NB4 (cell line): ENCODE measurements at regions not wholly inside any gene's neighbourhood (a gene's known extent, or its start where the extent isn't known, plus 50 kb on each side); places are given as distances from the start of the nearest gene placed in this dataset.

Experiments used
- DNase-seq: peaks from one replicate; pipeline ENCODE4 v3.0.0; 2010; ENCODE audit warnings: low read depth
- H3K4me3 ChIP-seq: one replicate; pipeline ENCODE4 v1.5.1; 2011; ENCODE audit warnings: mild to moderate bottlenecking, low read depth, low read length, moderate library complexity
- MYC ChIP-seq: IDR thresholded peaks from 2 replicates; pipeline ENCODE4 v1.6.1; 2011; ENCODE audit warnings: low read depth, low read length
- POLR2A ChIP-seq: IDR thresholded peaks from 2 replicates; pipeline ENCODE4 v1.6.1; 2011; ENCODE audit warnings: mild to moderate bottlenecking; ENCODE audit not compliant: insufficient read length; ENCODE audit errors: extremely low read depth
- TF ChIP-seq, protein P1 (sequence below): IDR thresholded peaks from 2 replicates; pipeline ENCODE4 v1.6.1; 2011; ENCODE audit warnings: low read depth, low read length
- TF ChIP-seq, protein P2 (sequence below): IDR thresholded peaks from one replicate; pipeline ENCODE4 v1.5.1; 2012; ENCODE audit warnings: low read depth, low read length

DNA sequence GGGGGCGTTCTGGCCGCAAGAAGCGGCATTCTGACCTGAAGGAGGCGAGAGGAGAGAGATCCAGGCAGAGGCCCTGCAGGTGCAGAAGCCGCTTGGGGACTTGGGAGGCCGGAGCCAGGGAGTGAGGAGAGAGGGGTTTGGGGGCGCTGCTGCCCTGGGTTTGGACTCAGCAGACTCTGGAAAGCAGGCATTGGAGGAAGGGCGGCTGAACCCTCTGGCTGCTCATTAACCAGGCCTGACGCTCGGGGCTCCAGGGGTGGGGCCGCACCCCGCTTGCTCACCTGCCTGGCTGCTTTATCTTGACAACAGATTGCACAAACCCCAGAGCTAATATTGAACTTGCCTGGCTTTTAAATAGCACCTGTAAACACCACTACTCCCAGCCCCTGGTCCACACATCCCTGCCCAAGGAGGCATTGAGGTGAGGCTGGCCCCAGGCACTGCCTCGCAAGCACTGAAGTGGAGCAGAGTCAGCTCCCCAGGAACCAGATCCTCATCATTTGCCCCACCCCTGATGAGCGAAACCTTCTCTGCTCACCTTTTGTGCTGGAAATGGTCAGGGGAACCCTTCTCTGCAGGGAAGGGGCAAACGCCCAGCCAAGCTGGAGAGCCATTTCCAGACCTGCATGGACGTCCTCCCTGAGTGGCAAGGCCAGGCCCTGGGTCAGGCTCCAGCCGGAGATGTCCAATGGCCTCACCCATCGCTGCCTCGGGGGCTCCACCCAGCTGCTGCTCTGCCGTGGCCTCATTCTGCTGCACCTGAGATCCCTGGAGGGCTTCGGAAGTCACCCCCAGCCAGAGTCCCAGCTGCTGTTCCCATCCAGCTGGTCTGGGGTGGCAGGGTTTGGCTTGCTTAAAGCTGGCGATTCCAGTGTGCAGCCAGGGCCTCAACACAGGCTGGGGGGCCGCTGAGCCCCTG is 190.2 kb upstream of the GSE1 start:
- DNase-seq = no peak
- TF ChIP-seq, protein P1, sequence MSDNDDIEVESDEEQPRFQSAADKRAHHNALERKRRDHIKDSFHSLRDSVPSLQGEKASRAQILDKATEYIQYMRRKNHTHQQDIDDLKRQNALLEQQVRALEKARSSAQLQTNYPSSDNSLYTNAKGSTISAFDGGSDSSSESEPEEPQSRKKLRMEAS = no peak
- TF ChIP-seq, protein P2, sequence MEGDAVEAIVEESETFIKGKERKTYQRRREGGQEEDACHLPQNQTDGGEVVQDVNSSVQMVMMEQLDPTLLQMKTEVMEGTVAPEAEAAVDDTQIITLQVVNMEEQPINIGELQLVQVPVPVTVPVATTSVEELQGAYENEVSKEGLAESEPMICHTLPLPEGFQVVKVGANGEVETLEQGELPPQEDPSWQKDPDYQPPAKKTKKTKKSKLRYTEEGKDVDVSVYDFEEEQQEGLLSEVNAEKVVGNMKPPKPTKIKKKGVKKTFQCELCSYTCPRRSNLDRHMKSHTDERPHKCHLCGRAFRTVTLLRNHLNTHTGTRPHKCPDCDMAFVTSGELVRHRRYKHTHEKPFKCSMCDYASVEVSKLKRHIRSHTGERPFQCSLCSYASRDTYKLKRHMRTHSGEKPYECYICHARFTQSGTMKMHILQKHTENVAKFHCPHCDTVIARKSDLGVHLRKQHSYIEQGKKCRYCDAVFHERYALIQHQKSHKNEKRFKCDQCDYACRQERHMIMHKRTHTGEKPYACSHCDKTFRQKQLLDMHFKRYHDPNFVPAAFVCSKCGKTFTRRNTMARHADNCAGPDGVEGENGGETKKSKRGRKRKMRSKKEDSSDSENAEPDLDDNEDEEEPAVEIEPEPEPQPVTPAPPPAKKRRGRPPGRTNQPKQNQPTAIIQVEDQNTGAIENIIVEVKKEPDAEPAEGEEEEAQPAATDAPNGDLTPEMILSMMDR = no peak
- no peak for TF ChIP-seq MYC
- TF ChIP-seq POLR2A = no peak
- no peak overlapping the region for H3K4me3 ChIP-seq

DNA sequence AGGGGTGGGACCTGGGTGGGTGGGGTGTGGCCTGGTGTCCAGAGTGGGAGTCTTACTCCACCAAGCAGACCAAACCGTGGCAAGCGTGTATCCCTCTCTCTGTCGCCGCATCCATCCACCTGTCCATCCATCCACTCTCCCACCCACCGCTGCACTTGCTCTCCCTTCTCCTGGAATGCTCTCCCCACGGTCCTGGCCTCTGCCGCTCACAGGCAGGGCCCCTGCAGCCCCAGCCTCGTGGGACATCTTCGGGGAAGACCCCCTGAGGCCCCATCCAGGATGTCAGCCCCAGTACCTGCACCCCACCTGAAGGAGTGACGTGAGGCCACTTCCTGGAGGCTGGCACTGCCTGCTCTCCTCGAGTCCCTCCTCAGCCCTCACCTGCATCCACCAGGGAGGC is 189.5 kb upstream of the GSE1 start:
- H3K4me3 ChIP-seq = no peak overlapping the region
- TF ChIP-seq, protein P2 = no peak
- TF ChIP-seq MYC (no peak), POLR2A (no peak)
- TF ChIP-seq, protein P1 = no peak
- DNase-seq = no peak

DNA sequence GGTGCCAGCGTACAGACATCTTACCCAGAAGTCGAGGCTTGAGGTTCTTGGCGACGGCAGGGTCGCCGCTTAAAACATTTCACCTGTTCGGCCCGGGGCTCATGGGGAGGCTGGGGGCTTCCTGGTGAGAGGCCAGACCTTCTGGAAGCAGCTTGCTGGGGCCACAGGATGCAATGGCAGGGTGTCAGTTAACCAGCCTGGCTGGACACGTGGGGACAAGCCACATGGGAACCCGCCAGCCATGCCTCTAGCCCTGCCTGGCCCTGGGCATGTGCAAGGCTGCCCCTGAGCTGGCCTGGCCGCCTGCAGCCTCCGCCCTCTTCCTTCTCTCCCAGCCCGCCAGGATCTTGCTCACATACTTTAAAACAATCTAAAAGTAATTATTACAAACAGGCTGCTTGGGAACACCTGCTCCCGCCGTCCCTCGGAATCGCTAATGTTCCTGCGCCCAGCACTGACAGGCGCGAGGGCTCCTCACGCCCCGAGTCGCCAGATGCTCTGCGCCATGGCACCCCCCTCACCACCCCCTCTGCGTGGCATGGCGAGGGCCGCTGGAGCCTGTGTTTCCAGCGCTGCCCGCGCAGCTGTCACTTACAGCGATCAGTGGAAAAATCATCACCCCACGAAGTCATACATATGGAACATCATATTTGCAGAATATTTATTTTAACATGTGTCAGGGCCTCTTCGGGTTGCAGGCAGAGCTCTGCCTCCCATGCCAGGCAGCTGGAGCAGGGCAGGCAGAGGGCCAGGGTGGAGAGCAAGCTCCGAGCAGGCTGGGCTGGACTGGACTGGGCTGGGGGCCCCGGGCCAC is 188.7 kb upstream of the GSE1 start:
- no peak for DNase-seq
- H3K4me3 ChIP-seq = no peak overlapping the region
- TF ChIP-seq POLR2A = no peak
- TF ChIP-seq, protein P1 = no peak
- TF ChIP-seq MYC = no peak
- TF ChIP-seq, protein P2 = no peak

DNA sequence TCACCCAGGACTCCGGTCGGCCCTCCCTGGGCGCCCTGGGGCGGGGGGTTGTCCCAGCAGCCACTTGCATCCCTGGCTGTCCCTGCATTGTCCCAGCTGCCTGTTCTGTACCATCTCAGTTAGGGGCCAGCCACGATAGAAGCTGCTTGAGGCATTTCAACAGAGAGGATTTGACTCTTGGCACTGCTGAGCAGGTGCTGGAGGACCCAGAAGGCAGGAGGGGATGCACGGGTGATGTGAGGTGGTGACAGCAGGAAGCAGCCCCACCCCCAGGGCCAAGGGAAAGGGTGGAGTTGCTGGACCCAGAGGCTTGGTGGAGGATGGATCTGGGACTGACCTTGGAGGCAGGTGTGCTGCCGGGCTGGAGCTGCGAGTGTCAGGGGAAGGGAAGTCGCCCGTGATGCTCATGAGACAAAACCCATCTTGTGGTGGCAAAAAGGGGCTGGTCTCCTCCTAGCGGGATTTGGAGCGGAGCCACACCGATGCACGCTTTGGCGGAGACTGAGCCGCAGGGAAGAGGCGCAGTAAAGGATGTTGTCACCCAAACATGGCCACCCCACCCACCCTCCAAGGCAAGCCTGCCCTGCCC is 188.0 kb upstream of the GSE1 start:
- no peak overlapping the region for H3K4me3 ChIP-seq
- TF ChIP-seq MYC (no peak), POLR2A (no peak)
- TF ChIP-seq, protein P1 = no peak
- TF ChIP-seq, protein P2 = no peak
- no peak for DNase-seq

DNA sequence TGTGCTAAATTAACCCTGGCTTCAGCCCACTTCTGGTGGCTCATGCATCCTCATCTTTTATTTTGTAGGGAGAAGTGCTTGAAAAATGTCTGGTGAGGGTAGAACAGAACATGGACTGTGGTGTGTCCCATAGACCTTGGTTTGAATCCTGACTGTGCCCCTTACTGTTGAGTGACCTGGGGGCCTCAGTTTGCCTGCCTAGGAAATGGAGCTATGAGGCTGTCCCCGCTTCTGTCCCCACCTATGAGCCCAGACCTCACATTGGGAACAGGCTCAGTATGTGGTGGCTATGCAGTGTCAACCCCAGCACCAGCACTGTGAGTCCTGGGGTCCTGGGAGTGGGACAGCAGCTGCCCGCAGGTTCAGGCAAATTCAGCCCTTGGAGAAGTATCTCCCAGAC is 186.3 kb upstream of the GSE1 start:
- TF ChIP-seq, protein P1 = no peak
- TF ChIP-seq, protein P2 = no peak
- TF ChIP-seq MYC (no peak), POLR2A (no peak)
- H3K4me3 ChIP-seq = no peak overlapping the region
- DNase-seq = no peak
